ENCODE measurements at regions not wholly inside any gene's neighbourhood (a gene's known extent, or its start where the extent isn't known, plus 50 kb on each side); places are given as distances from the start of the nearest gene placed in this dataset.

DNA sequence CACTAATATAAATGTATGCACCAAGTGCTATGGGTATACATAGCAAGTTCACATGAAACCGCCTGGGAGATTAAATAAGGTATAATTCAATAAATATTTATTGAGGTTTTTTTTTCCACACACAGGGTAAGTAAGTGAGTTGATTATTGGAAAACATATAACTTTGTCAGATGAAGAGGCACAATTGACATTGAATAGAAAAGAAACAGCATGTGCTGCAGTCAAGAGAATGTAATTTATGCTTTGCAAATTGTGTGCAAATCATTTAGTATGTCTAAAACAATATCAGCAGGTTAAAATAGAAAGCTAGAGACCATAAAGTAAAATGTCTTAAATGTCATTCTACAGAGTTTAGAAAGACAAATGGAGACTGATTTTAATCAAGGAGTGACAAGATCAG lies 560.0 kb downstream of the AMY1C start:
- TF ChIP-seq POLR2A (IDR thresholded peaks at IDR 0.05), result no peak
- TF ChIP-seq, protein P1, sequence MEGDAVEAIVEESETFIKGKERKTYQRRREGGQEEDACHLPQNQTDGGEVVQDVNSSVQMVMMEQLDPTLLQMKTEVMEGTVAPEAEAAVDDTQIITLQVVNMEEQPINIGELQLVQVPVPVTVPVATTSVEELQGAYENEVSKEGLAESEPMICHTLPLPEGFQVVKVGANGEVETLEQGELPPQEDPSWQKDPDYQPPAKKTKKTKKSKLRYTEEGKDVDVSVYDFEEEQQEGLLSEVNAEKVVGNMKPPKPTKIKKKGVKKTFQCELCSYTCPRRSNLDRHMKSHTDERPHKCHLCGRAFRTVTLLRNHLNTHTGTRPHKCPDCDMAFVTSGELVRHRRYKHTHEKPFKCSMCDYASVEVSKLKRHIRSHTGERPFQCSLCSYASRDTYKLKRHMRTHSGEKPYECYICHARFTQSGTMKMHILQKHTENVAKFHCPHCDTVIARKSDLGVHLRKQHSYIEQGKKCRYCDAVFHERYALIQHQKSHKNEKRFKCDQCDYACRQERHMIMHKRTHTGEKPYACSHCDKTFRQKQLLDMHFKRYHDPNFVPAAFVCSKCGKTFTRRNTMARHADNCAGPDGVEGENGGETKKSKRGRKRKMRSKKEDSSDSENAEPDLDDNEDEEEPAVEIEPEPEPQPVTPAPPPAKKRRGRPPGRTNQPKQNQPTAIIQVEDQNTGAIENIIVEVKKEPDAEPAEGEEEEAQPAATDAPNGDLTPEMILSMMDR (IDR thresholded peaks at IDR 0.05 in 4 of 5, conservative IDR thresholded peaks at IDR 0.05 in 1 of 5), result no peak
